ENCODE measurements at regions not wholly inside any gene's neighbourhood (a gene's known extent, or its start where the extent isn't known, plus 50 kb on each side); places are given as distances from the start of the nearest gene placed in this dataset.

GRCh38 chr6:113396730-113397129 is 460.4 kb upstream of the MARCKS start:
- ATAC-seq = no peak

More at GRCh38 chr6:113396730-113397129, 460.4 kb upstream of the MARCKS start:
- Histone ChIP-seq H3K79me2 (ENCODE audit: insufficient read depth, low read length) (no peaks in the 10 kb centered on the region), H3K9me3 (ENCODE audit: control insufficient read depth in 1 of 2, insufficient read depth in 1 of 2, low read depth in 1 of 2, low read length in 2 of 2) (no peaks in the 10 kb centered on the region), H3K9me2 (ENCODE audit: insufficient read depth) (no peaks in the 10 kb centered on the region), H4K20me1 (ENCODE audit: insufficient read depth) (no peaks in the 10 kb centered on the region), H2AFZ (ENCODE audit: low read depth, low read length, poor library complexity, severe bottlenecking) (no peak overlapping the region), H3K4me2 (ENCODE audit: low read length) (no peak overlapping the region), H3K4me3 (replicated peaks in 1 of 2; ENCODE audit: low read depth in 1 of 2, low read length in 2 of 2) (no peak overlapping the region), H3K27me3 (ENCODE audit: insufficient read depth, low read length) (no peaks in the 10 kb centered on the region), H3K4me1 (ENCODE audit: control insufficient read depth in 1 of 2, insufficient read depth in 2 of 2, low read length in 2 of 2) (no peaks in the 10 kb centered on the region), H3K27ac (ENCODE audit: low read depth, low read length) (no peak overlapping the region), H3K36me3 (ENCODE audit: control insufficient read depth in 1 of 2, insufficient read depth in 2 of 2, low read length in 2 of 2) (no peaks in the 10 kb centered on the region), H3K9ac (ENCODE audit: low read length) (no peak overlapping the region)
- TF ChIP-seq FOSL1 (IDR thresholded peaks at IDR 0.05; ENCODE audit: low read depth) = no peak
- no peak for TF ChIP-seq ELF1 (IDR thresholded peaks at IDR 0.05; ENCODE audit: borderline replicate concordance, low read depth)
- TF ChIP-seq SP1 (IDR thresholded peaks at IDR 0.05; ENCODE audit: low read depth) = no peak
- no peak for TF ChIP-seq EZH2phosphoT487 (IDR thresholded peaks at IDR 0.05; ENCODE audit: borderline replicate concordance)
- TF ChIP-seq EGR1 (IDR thresholded peaks at IDR 0.05; ENCODE audit: low read depth) = no peak
- no peak for TF ChIP-seq YY1 (IDR thresholded peaks at IDR 0.05; ENCODE audit: extremely low read depth, insufficient replicate concordance, low read depth, low read length)
- no peak for TF ChIP-seq CBX3 (IDR thresholded peaks at IDR 0.05; ENCODE audit: low read depth)
- no peak for TF ChIP-seq EZH2 (IDR thresholded peaks at IDR 0.05)
- TF ChIP-seq ATF3 (IDR thresholded peaks at IDR 0.05) = no peak
- no peak for TF ChIP-seq REST (IDR thresholded peaks at IDR 0.05; ENCODE audit: low read depth)
- no peak for TF ChIP-seq ZNF274 (IDR thresholded peaks at IDR 0.05; ENCODE audit: low read depth, low read length)
- no peak for TF ChIP-seq TCF7L2 (IDR thresholded peaks at IDR 0.05; ENCODE audit: borderline replicate concordance, extremely low read depth, insufficient read depth, insufficient read length)
- no peak for TF ChIP-seq POLR2A (IDR thresholded peaks at IDR 0.05; ENCODE audit: borderline replicate concordance, extremely low read depth, insufficient read depth, insufficient read length)
- TF ChIP-seq CEBPB (IDR thresholded peaks at IDR 0.05; ENCODE audit: low read depth) = no peak
- TF ChIP-seq ZBTB33 (IDR thresholded peaks at IDR 0.05; ENCODE audit: extremely low read depth, insufficient replicate concordance, low read length) = no peak
- no peak for TF ChIP-seq SIN3A (IDR thresholded peaks at IDR 0.05; ENCODE audit: low read depth)
- TF ChIP-seq MAX (IDR thresholded peaks at IDR 0.05) = no peak
- no TSS peak for BruUV-seq (replicated peaks)
- intact Hi-C loops (cut with micrococcal nuclease) = no loop called here
- no peak for DNase-seq (ENCODE audit: low read depth, low spot score)
- ChIA-PET CTCF (no interaction called here), POLR2A (no interaction called here), RAD21 (ENCODE audit: low non-redundant PET in 1 of 2, low total read pairs in 2 of 2, uncharacterized antibody in 2 of 2, unreplicated experiment in 2 of 2) (no interaction called here)
